ENCODE measurements at regions not wholly inside any gene's neighbourhood (a gene's known extent, or its start where the extent isn't known, plus 50 kb on each side); places are given as distances from the start of the nearest gene placed in this dataset.

GRCh38 chr9:80932947-80933780, 756.2 kb downstream of the TLE1 start:
- H4K8ac ChIP-seq (ENCODE audit: extremely low read depth, insufficient read depth, low read length): no peak overlapping the region
- FAIRE-seq (no peak), DNase-seq (ENCODE audit: low read depth in 1 of 2, low spot score in 2 of 2) (no peak)
- 82% methylated on average over 7 of the region's 7 CpGs; no CpG with 5 or more reads in 1 of the 2 experiments for WGBS, 2 experiments (ENCODE audit: extremely low coverage in 1 of 2, insufficient coverage in 1 of 2, insufficient read length in 1 of 2, insufficient replicate concordance in 2 of 2, low coverage in 1 of 2, low lambda C conversion rate in 2 of 2, missing lambda C conversion rate in 1 of 2)
- H4K91ac ChIP-seq (replicated peaks; ENCODE audit: insufficient read length, low read length): no peak overlapping the region
- H2BK5ac ChIP-seq (ENCODE audit: low read depth, low read length): no peak overlapping the region
- no peak overlapping the region for H4K5ac ChIP-seq (ENCODE audit: insufficient read length, low read depth, low read length)
- H3K18ac ChIP-seq (ENCODE audit: extremely low read depth, low read length): no peak overlapping the region
- H3K4ac ChIP-seq (replicated peaks; ENCODE audit: insufficient read length, low read depth, low read length): no peak overlapping the region
- no peak overlapping the region for H2BK120ac ChIP-seq (replicated peaks; ENCODE audit: low read depth, low read length)
- H3K27ac ChIP-seq (ENCODE audit: low read depth, low read length): no peak overlapping the region
- H3K79me1 ChIP-seq (ENCODE audit: low read depth, low read length): no peaks in the 10 kb centered on the region
- no peak overlapping the region for H3K23ac ChIP-seq (ENCODE audit: insufficient read length)
- no peaks in the 10 kb centered on the region for H3K4me1 ChIP-seq (replicated peaks in 1 of 4; ENCODE audit: control insufficient read depth in 3 of 4, insufficient read depth in 4 of 4, low read length in 3 of 4)
- CTCF ChIA-PET (ENCODE audit: partially characterized antibody): no interaction called here
- H2BK20ac ChIP-seq (ENCODE audit: low read length): no peak overlapping the region
- H3K27me3 ChIP-seq (replicated peaks in 1 of 4; ENCODE audit: control insufficient read depth in 3 of 4, extremely low read depth in 1 of 4, insufficient read depth in 3 of 4, low read length in 3 of 4): no peaks in the 10 kb centered on the region
- no peaks in the 10 kb centered on the region for H3K23me2 ChIP-seq (ENCODE audit: low read depth, low read length)
- no peak overlapping the region for H2BK15ac ChIP-seq (ENCODE audit: low read length)
- no peaks in the 10 kb centered on the region for H4K20me1 ChIP-seq (replicated peaks in 1 of 2; ENCODE audit: control insufficient read depth in 1 of 2, insufficient read depth in 2 of 2, low read length in 2 of 2)
- no peak overlapping the region for H3K4me2 ChIP-seq (ENCODE audit: insufficient read depth in 1 of 2, low read depth in 2 of 2, low read length in 2 of 2)
- POLR2A ChIA-PET (ENCODE audit: partially characterized antibody): no interaction called here
- no peak overlapping the region; the same call in 1 of the 2 replicates for H2AFZ ChIP-seq (ENCODE audit: low read length)
- H3K4me3 ChIP-seq (ENCODE audit: extremely low read depth in 1 of 4, insufficient read depth in 2 of 4, low read depth in 3 of 4, low read length in 4 of 4): no peak overlapping the region
- H3K14ac ChIP-seq (ENCODE audit: insufficient read length): no peak overlapping the region
- H2AK5ac ChIP-seq (ENCODE audit: low read depth, low read length): no peak overlapping the region
- TF ChIP-seq GABPA (IDR thresholded peaks at IDR 0.05; ENCODE audit: borderline replicate concordance, insufficient read depth, low read length) (no peak), SP1 (IDR thresholded peaks at IDR 0.05; ENCODE audit: low read depth, low read length) (no peak), PHF8 (conservative IDR thresholded peaks at IDR 0.05; ENCODE audit: low read depth, low read length) (no peak), USF2 (IDR thresholded peaks at IDR 0.05; ENCODE audit: low read length) (no peak)
- no peak overlapping the region for H3K56ac ChIP-seq (replicated peaks; ENCODE audit: insufficient read length, low read depth, low read length)
- no peaks in the 10 kb centered on the region for H3K9me3 ChIP-seq (ENCODE audit: insufficient read depth in 2 of 2, low read depth in 1 of 2, low read length in 1 of 2)
- H2BK12ac ChIP-seq (ENCODE audit: low read depth, low read length): no peak overlapping the region
- no peak overlapping the region for H3K9ac ChIP-seq (replicated peaks in 1 of 4; ENCODE audit: extremely low read depth in 1 of 4, low read depth in 3 of 4, low read length in 3 of 4)
- no peaks in the 10 kb centered on the region for H3K79me2 ChIP-seq (ENCODE audit: control insufficient read depth in 1 of 2, insufficient read depth in 2 of 2, low read length in 2 of 2)
- H3K36me3 ChIP-seq (ENCODE audit: control insufficient read depth in 2 of 4, insufficient read depth in 4 of 4, low read length in 3 of 4): no peaks in the 10 kb centered on the region
